GM21526 (cell line): ENCODE measurements at regions not wholly inside any gene's neighbourhood (a gene's known extent, or its start where the extent isn't known, plus 50 kb on each side); places are given as distances from the start of the nearest gene placed in this dataset.

Experiments used
- ATAC-seq: cut with Tn5 transposase; IDR thresholded peaks from one replicate; pipeline ENCODE4 v1.9.1; 2021; ENCODE audit warnings: moderate library complexity; ENCODE audit not compliant: unreplicated experiment, low FRiP score

DNA sequence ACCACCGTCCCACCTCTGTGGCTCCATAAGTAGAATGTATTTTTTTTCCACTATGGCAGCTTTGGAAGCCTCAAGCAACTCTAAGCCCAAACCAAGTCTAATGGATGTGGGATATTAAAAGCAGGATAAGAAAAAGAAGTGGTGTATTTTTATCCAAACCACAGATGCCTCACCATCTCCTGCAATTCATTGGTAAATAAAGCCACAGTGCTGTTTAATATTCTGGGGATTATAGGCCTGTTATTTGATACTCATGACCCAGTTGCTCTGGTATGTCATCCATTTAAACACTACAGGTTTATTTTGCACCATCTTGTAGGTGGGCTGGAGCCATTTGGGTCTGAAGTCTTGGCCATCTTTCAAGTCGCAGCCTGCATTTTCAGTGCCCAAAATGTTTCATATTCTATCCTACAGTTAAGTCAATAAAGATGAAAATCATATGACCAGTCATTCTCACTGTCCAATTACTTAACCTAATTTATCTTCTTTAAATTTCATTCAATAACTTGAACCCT is 279.5 kb upstream of the EPHA4 start:
- ATAC-seq: no peak

- no peak for ATAC-seq
Measured at GRCh38 chr2:221850076-221850475, 278.0 kb upstream of the EPHA4 start.

GRCh38 chr2:221848286-221848685 is 276.2 kb upstream of the EPHA4 start:
- no peak for ATAC-seq

DNA sequence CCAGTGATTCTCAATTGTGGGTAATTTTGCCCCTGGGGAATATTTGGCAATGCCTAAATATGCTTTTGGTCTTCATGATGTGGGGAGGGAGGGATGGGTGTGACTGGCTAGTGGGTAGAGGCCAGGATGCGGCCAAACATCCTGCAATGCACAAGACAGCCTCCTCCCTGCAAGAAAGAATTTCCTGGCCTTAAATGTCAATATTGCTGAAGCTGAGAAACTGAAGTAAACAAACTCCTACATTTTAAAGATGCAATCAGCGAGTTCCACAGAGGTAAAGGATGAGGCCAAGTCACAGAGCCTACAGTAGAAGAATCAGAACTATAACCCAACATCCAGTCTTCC is 272.9 kb upstream of the EPHA4 start:
- ATAC-seq: no peak

DNA sequence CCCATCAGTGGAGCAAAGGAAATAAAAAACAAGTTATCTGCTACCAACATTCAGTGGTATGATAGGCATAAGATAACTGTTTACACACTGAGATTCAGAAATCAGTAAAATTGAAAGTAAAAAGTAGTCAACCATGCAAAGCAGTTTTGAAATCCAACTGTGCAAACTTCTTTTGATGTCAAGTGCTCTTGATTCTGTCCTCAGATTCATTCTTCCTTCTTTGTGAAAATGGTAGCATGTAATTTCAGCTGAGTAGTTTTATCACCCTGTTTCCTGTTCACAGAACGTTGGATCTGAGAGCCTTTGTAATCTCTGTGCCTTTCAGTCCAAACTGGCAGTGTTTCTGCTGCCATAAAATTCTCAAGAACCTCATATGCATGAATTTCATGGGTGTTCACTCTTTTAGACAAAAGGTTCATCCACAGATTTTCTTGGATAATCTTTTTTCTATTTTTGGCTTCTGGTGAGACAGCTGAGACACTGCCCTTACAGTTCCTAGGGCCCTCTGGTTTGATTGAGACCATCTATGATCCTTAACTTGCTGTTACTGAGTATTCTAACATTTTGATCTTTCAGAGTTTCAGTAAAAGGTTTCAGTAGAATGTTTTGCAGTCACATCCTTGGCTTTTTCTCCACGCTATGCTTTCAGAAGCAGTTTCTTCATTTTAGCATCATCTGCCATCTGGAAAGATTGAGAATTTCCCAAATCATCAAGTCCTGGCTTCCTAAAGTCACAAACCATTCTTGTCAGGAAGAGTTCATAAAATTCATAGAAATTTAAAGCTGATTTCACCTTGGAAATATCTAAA is 272.3 kb upstream of the EPHA4 start:
- peak; percentile 70 for ATAC-seq

DNA sequence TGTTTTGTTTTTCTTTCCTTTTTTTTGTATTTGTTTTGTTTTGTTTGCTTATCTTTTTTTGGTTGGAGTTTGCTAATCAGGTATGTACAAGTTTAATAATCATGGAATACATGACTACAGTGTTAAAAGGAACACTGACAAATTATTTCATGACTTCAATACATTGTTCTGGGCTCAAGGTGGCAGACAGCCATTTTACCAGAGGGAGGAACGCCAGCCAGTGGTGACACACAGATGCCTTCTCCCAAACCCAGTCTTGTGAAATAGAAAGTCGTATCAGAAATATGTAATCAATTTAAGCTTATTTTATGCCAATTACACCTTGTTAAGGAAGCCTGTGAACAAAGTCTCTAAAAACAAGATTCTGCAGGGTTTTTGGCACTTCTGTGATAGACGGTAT is 264.0 kb upstream of the EPHA4 start:
- ATAC-seq: no peak

GRCh38 chr2:221833966-221834365 is 261.9 kb upstream of the EPHA4 start:
- ATAC-seq: no peak

GRCh38 chr2:221831051-221831450 is 258.9 kb upstream of the EPHA4 start:
- ATAC-seq: no peak

DNA sequence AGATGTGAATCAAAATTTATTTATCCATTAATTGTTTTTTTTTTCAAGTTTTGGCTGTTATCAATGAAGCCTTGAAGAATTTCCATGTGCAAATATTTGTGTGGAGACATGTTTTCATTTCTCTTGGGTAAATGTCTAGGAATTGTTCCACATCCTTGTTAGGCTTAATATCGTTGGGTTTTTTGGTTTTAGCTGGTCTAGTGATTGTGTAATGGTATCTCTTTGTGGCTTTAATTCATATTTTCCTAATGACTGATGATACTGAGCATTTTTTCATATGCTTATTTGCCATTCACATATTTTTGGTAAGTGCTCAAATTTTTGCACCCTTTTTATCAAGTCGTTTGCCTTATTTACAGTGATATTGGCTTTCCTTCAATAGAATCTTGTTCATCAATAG is 250.3 kb upstream of the EPHA4 start:
- ATAC-seq: no peak

DNA sequence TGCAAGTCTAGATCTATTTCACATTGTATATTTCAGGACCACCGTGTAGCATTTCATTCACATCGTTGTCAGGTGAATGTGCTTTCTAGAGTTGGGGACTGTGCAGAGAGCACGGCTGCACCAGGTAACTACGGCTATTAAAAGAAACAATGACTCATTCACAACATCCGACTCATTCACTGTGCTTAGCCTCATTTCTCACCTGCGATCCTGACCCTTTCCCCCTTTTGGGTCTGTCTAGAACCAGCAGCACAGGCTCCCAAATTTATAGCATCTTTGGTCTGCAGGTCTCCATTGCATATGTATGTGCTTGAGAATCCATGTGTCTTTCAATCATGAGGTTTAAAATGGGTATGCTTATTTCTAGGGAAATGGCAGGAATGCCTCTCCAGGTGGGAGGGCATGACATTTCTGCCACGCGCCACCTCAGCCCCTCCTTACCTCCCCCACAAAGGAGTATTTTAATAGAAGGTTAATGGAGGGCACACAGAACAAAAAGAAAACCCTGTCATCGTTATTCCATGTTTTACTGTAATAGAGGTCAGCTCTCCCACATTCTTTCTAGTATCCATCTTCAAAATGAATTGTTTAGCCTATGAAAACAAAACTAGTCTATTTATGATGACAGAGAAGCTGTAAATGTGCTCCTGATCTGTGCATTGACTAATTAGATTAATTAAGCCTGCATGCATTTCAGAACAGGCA is 246.7 kb upstream of the EPHA4 start:
- ATAC-seq: no peak

GRCh38 chr2:221817878-221818277 is 245.8 kb upstream of the EPHA4 start:
- ATAC-seq: no peak

GRCh38 chr2:221817052-221817451 is 244.9 kb upstream of the EPHA4 start:
- no peak for ATAC-seq

- ATAC-seq: no peak
Measured at GRCh38 chr2:221816566-221816965, 244.5 kb upstream of the EPHA4 start.

- no peak for ATAC-seq
Measured at GRCh38 chr2:221810650-221811049, 238.5 kb upstream of the EPHA4 start.

GRCh38 chr2:221810245-221810644 is 238.1 kb upstream of the EPHA4 start:
- no peak for ATAC-seq

GRCh38 chr2:221808488-221808887 is 236.4 kb upstream of the EPHA4 start:
- ATAC-seq: no peak

DNA sequence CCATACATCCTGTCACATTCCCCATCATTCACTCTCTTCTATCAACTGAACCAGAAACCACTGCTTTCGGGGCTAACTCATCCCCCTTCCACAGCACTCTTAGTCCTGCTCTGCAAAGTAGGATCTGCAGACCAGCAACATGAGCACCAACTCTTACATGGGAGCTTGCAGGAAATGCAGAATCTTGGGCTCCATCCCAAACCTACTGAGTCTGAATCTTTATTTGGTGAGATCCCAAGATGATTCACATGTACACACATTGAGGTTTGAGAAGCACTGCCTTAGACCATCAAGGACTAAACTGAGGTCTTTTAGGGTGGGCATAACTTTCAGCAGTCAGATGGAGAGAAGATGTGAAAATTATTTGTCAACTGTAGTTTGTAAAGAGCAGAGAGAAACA is 235.6 kb upstream of the EPHA4 start:
- ATAC-seq: no peak

DNA sequence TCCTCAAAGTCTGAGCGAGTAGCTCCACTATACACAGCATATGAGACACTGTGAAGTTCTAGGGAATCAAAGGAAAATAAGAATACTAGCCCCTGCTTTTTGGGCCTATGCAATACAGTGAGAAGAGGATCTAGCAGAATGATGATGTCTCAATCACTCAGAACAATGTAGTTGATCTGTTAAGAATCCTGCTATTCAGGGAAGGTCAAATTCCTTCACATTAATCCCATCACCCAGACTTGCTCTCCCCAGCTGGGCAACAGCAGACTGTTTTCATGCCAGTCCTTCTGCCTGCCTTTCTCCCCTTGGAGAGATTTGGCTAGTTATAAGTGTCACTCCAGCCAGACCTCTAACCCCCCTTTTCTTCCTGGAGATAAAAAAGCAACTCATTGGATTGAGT is 230.0 kb upstream of the EPHA4 start:
- ATAC-seq: no peak

GRCh38 chr2:221792971-221793521 is 220.9 kb upstream of the EPHA4 start:
- no peak for ATAC-seq

- ATAC-seq: no peak
Measured at GRCh38 chr2:221791844-221792243, 219.7 kb upstream of the EPHA4 start.

GRCh38 chr2:221787561-221787960 is 215.5 kb upstream of the EPHA4 start:
- no peak for ATAC-seq
